Memory B cell (primary cell): ENCODE measurements at regions not wholly inside any gene's neighbourhood (a gene's known extent, or its start where the extent isn't known, plus 50 kb on each side); places are given as distances from the start of the nearest gene placed in this dataset.

Source experiments
- ATAC-seq: fragments of 150-1000 bp; cut with Tn5 transposase; 2 replicates; pipeline ENCODE4 v1.10.0; 2021; ENCODE audit warnings: low read depth, mild to moderate bottlenecking, moderate library complexity
- DNase-seq, 2 donors: peaks; one replicate each; pipeline ENCODE4 v3.0.0; 2022; ENCODE audit warnings: low spot score in 2 of 2
- H3K27ac Mint-ChIP-seq: one replicate; pipeline ENCODE4 v1.8.0; 2022; ENCODE audit warnings: mild to moderate bottlenecking, moderate library complexity, mixed read lengths
- H3K27me3 Mint-ChIP-seq: one replicate; pipeline ENCODE4 v1.8.0; 2022; ENCODE audit warnings: mixed read lengths
- H3K36me3 Mint-ChIP-seq: one replicate; pipeline ENCODE4 v1.8.0; 2022; ENCODE audit warnings: mild to moderate bottlenecking, mixed read lengths
- H3K4me1 Mint-ChIP-seq: one replicate; pipeline ENCODE4 v1.8.0; 2022; ENCODE audit warnings: mixed read lengths
- H3K4me3 Mint-ChIP-seq: one replicate; pipeline ENCODE4 v1.8.0; 2022; ENCODE audit warnings: mild to moderate bottlenecking, moderate library complexity, mixed read lengths
- H3K9me3 Mint-ChIP-seq: one replicate; pipeline ENCODE4 v1.8.0; 2022; ENCODE audit warnings: mixed read lengths

GRCh38 chr1:219404629-219405028 is 208.3 kb downstream of the ZC3H11B start:
- Mint-ChIP-seq H3K4me1 (peaks cover 3% of the 10 kb centered on the region), H3K9me3 (no peaks in the 10 kb centered on the region), H3K27ac (no peak overlapping the region), H3K27me3 (no peaks in the 10 kb centered on the region), H3K4me3 (no peak overlapping the region), H3K36me3 (peaks cover 2% of the 10 kb centered on the region)
- ATAC-seq (no peak), DNase-seq (no peak)

DNA sequence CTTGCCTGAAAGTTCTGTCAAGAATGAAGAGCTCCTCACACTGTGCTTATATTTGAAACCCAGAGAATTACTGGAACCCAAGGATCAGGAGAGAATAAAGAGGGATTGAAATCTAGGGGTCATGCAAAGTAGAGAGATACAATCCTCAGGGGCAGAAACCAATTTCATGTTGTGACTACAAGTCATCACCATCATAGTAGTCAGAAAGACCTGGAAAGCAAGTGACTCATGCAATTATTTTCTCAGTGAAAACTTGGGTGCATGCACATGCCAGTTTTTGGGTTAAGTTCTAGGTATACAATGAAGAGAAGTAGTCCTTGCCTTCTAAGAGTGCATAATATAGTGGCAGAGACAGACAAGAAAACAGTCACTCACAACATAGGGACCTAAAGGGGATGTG is 210.0 kb downstream of the ZC3H11B start:
- Mint-ChIP-seq H3K4me1 (peaks cover 6% of the 10 kb centered on the region), H3K27ac (no peak overlapping the region), H3K27me3 (no peaks in the 10 kb centered on the region), H3K9me3 (no peaks in the 10 kb centered on the region), H3K36me3 (peaks cover 5% of the 10 kb centered on the region), H3K4me3 (no peak overlapping the region)
- no peak for DNase-seq
- no peak for ATAC-seq

GRCh38 chr1:219401724-219402625 is 210.9 kb downstream of the ZC3H11B start:
- Mint-ChIP-seq H3K36me3 (peaks cover 7% of the 10 kb centered on the region), H3K4me1 (peaks cover 6% of the 10 kb centered on the region), H3K9me3 (peaks cover 3% of the 10 kb centered on the region), H3K27me3 (no peaks in the 10 kb centered on the region), H3K27ac (no peak overlapping the region), H3K4me3 (no peak overlapping the region)
- ATAC-seq (no peak), DNase-seq (no peak)

- Mint-ChIP-seq H3K27me3 (no peaks in the 10 kb centered on the region), H3K27ac (no peak overlapping the region), H3K4me1 (peaks cover 4% of the 10 kb centered on the region), H3K36me3 (peaks cover 21% of the 10 kb centered on the region), H3K4me3 (no peak overlapping the region), H3K9me3 (peaks cover 10% of the 10 kb centered on the region)
- ATAC-seq, result no peak
- no peak for DNase-seq
These were observed 213.5 kb downstream of the ZC3H11B start for GRCh38 chr1:219399446-219399845.

GRCh38 chr1:219398815-219399396 is 214.0 kb downstream of the ZC3H11B start:
- no peak overlapping the region for H3K4me3 Mint-ChIP-seq
- H3K9me3 Mint-ChIP-seq, result peaks cover 10% of the 10 kb centered on the region
- no peak overlapping the region for H3K27ac Mint-ChIP-seq
- no peaks in the 10 kb centered on the region for H3K27me3 Mint-ChIP-seq
- ATAC-seq (no peak), DNase-seq (no peak)
- H3K4me1 Mint-ChIP-seq, result peaks cover 2% of the 10 kb centered on the region
- H3K36me3 Mint-ChIP-seq, result peaks cover 22% of the 10 kb centered on the region

- Mint-ChIP-seq H3K27ac (no peak overlapping the region), H3K4me1 (peaks cover 2% of the 10 kb centered on the region), H3K27me3 (no peaks in the 10 kb centered on the region), H3K36me3 (peaks cover 27% of the 10 kb centered on the region), H3K4me3 (no peak overlapping the region), H3K9me3 (peaks cover 10% of the 10 kb centered on the region)
- DNase-seq (no peak), ATAC-seq (no peak)
These were observed 215.4 kb downstream of the ZC3H11B start for GRCh38 chr1:219397511-219397910.

GRCh38 chr1:219391297-219391696 is 217.6 kb downstream of the LYPLAL1 start:
- Mint-ChIP-seq H3K4me1 (no peaks in the 10 kb centered on the region), H3K4me3 (no peak overlapping the region), H3K36me3 (peaks cover 22% of the 10 kb centered on the region), H3K9me3 (peaks cover 6% of the 10 kb centered on the region), H3K27me3 (no peaks in the 10 kb centered on the region), H3K27ac (no peak overlapping the region)
- DNase-seq (no peak), ATAC-seq (no peak)

- ATAC-seq (no peak), DNase-seq (no peak)
- Mint-ChIP-seq H3K4me1 (no peaks in the 10 kb centered on the region), H3K9me3 (peaks cover 4% of the 10 kb centered on the region), H3K4me3 (no peak overlapping the region), H3K27me3 (no peaks in the 10 kb centered on the region), H3K27ac (no peak overlapping the region), H3K36me3 (peaks cover 9% of the 10 kb centered on the region)
These were observed 213.5 kb downstream of the LYPLAL1 start for GRCh38 chr1:219387211-219387610.

GRCh38 chr1:219385787-219386427 is 212.2 kb downstream of the LYPLAL1 start:
- no peak overlapping the region for H3K27ac Mint-ChIP-seq
- H3K9me3 Mint-ChIP-seq, result no peaks in the 10 kb centered on the region
- DNase-seq, result peak; percentile 16 to 32
- no peaks in the 10 kb centered on the region for H3K27me3 Mint-ChIP-seq
- H3K36me3 Mint-ChIP-seq, result no peaks in the 10 kb centered on the region
- peak; percentile 69 for ATAC-seq
- H3K4me1 Mint-ChIP-seq, result no peaks in the 10 kb centered on the region
- H3K4me3 Mint-ChIP-seq, result no peak overlapping the region

DNA sequence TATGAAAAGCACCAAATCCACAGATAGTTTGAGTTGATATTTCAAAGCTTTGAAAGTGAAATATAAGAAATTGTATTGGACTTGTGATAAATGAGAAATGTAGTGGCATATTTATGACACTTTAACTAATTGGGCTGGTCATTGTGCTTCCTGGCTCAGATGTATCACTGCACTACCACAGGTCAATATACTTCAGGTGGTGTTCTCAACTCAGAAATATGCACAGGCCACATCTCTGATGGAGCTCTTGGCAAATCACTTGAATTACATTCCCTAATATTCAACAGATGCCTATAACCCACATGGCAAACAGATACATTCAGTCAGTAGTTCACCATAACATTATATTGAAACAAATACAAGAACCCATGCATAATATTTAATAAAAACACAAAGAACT is 209.6 kb downstream of the LYPLAL1 start:
- DNase-seq (no peak), ATAC-seq (no peak)
- Mint-ChIP-seq H3K4me3 (no peak overlapping the region), H3K27me3 (no peaks in the 10 kb centered on the region), H3K27ac (no peak overlapping the region), H3K36me3 (no peaks in the 10 kb centered on the region), H3K9me3 (peaks cover 2% of the 10 kb centered on the region), H3K4me1 (no peaks in the 10 kb centered on the region)

- H3K27me3 Mint-ChIP-seq, result no peaks in the 10 kb centered on the region
- H3K4me3 Mint-ChIP-seq, result no peak overlapping the region
- H3K4me1 Mint-ChIP-seq, result no peaks in the 10 kb centered on the region
- H3K36me3 Mint-ChIP-seq, result no peaks in the 10 kb centered on the region
- ATAC-seq, result no peak
- H3K27ac Mint-ChIP-seq, result no peak overlapping the region
- DNase-seq, result no peak
- H3K9me3 Mint-ChIP-seq, result peaks cover 2% of the 10 kb centered on the region
These were observed 207.7 kb downstream of the LYPLAL1 start for GRCh38 chr1:219381396-219381795.

- H3K27me3 Mint-ChIP-seq, result no peaks in the 10 kb centered on the region
- DNase-seq (no peak), ATAC-seq (no peak)
- H3K4me1 Mint-ChIP-seq, result no peaks in the 10 kb centered on the region
- H3K27ac Mint-ChIP-seq, result no peak overlapping the region
- no peaks in the 10 kb centered on the region for H3K36me3 Mint-ChIP-seq
- peaks cover 2% of the 10 kb centered on the region for H3K9me3 Mint-ChIP-seq
- H3K4me3 Mint-ChIP-seq, result no peak overlapping the region
These were observed 206.8 kb downstream of the LYPLAL1 start for GRCh38 chr1:219380463-219380862.

GRCh38 chr1:219379691-219380090 is 206.0 kb downstream of the LYPLAL1 start:
- Mint-ChIP-seq H3K4me3 (no peak overlapping the region), H3K27me3 (no peaks in the 10 kb centered on the region), H3K4me1 (no peaks in the 10 kb centered on the region), H3K9me3 (peaks cover 2% of the 10 kb centered on the region), H3K36me3 (no peaks in the 10 kb centered on the region), H3K27ac (no peak overlapping the region)
- DNase-seq (no peak), ATAC-seq (no peak)

- no peak overlapping the region for H3K4me3 Mint-ChIP-seq
- DNase-seq, result no peak
- H3K4me1 Mint-ChIP-seq, result no peaks in the 10 kb centered on the region
- H3K9me3 Mint-ChIP-seq, result no peaks in the 10 kb centered on the region
- H3K27me3 Mint-ChIP-seq, result no peaks in the 10 kb centered on the region
- no peak for ATAC-seq
- no peak overlapping the region for H3K27ac Mint-ChIP-seq
- no peaks in the 10 kb centered on the region for H3K36me3 Mint-ChIP-seq
These were observed 201.0 kb downstream of the LYPLAL1 start for GRCh38 chr1:219374636-219375035.
